Glutamatergic neuron (in vitro differentiated cells): ENCODE measurements at regions not wholly inside any gene's neighbourhood (a gene's known extent, or its start where the extent isn't known, plus 50 kb on each side); places are given as distances from the start of the nearest gene placed in this dataset.

Experiments
- DNase-seq: peaks from one replicate; pipeline ENCODE4 v3.0.0; 2022
- H3K27ac Mint-ChIP-seq: one replicate; pipeline ENCODE4 v1.8.0; 2020; ENCODE audit warnings: mild to moderate bottlenecking, mixed read lengths, inconsistent platforms; ENCODE audit not compliant: unreplicated experiment
- H3K27me3 Mint-ChIP-seq: one replicate; pipeline ENCODE4 v1.8.0; 2020; ENCODE audit warnings: mild to moderate bottlenecking, moderate library complexity, mixed read lengths, inconsistent platforms; ENCODE audit not compliant: unreplicated experiment
- H3K36me3 Mint-ChIP-seq: one replicate; pipeline ENCODE4 v1.8.0; 2020; ENCODE audit warnings: mild to moderate bottlenecking, mixed read lengths, inconsistent platforms; ENCODE audit not compliant: unreplicated experiment
- H3K4me1 Mint-ChIP-seq: one replicate; pipeline ENCODE4 v1.8.0; 2020; ENCODE audit warnings: mild to moderate bottlenecking, low read depth, mixed read lengths, inconsistent platforms; ENCODE audit not compliant: unreplicated experiment
- H3K4me3 Mint-ChIP-seq: one replicate; pipeline ENCODE4 v1.8.0; 2020; ENCODE audit warnings: mild to moderate bottlenecking, mixed read lengths, inconsistent platforms; ENCODE audit not compliant: unreplicated experiment
- H3K9me3 Mint-ChIP-seq: one replicate; pipeline ENCODE4 v1.8.0; 2020; ENCODE audit warnings: mild to moderate bottlenecking, moderate library complexity, mixed read lengths, inconsistent platforms; ENCODE audit not compliant: unreplicated experiment
- CTCF ChIP-seq: fragments of 200-600 bp; sonication (generic); IDR thresholded peaks from one replicate; pipeline ENCODE4 v1.5.0; 2021; ENCODE audit not compliant: partially characterized antibody, unreplicated experiment

GRCh38 chr21:24899138-24899537, 708.1 kb downstream of the MRPL39 start:
- Mint-ChIP-seq H3K9me3 (no peaks in the 10 kb centered on the region), H3K36me3 (no peaks in the 10 kb centered on the region), H3K27ac (no peak overlapping the region), H3K27me3 (no peaks in the 10 kb centered on the region), H3K4me3 (no peak overlapping the region), H3K4me1 (peaks cover 3% of the 10 kb centered on the region)
- DNase-seq, result no peak
- no peak for TF ChIP-seq CTCF

- peaks cover 3% of the 10 kb centered on the region for H3K4me1 Mint-ChIP-seq
- TF ChIP-seq CTCF, result no peak
- no peak overlapping the region for H3K27ac Mint-ChIP-seq
- H3K27me3 Mint-ChIP-seq, result no peaks in the 10 kb centered on the region
- no peaks in the 10 kb centered on the region for H3K36me3 Mint-ChIP-seq
- H3K4me3 Mint-ChIP-seq, result no peak overlapping the region
- DNase-seq, result no peak
- no peaks in the 10 kb centered on the region for H3K9me3 Mint-ChIP-seq
Observed at GRCh38 chr21:24897883-24898282, 709.4 kb downstream of the MRPL39 start.

GRCh38 chr21:24896735-24897124, 710.6 kb downstream of the MRPL39 start:
- H3K4me1 Mint-ChIP-seq, result peaks cover 3% of the 10 kb centered on the region
- H3K36me3 Mint-ChIP-seq, result no peaks in the 10 kb centered on the region
- no peak for DNase-seq
- no peak overlapping the region for H3K27ac Mint-ChIP-seq
- no peak for TF ChIP-seq CTCF
- H3K27me3 Mint-ChIP-seq, result no peaks in the 10 kb centered on the region
- H3K9me3 Mint-ChIP-seq, result no peaks in the 10 kb centered on the region
- H3K4me3 Mint-ChIP-seq, result no peak overlapping the region

- Mint-ChIP-seq H3K36me3 (no peaks in the 10 kb centered on the region), H3K27me3 (no peaks in the 10 kb centered on the region), H3K9me3 (no peaks in the 10 kb centered on the region), H3K4me3 (no peak overlapping the region), H3K27ac (no peak overlapping the region), H3K4me1 (peaks cover 3% of the 10 kb centered on the region)
- TF ChIP-seq CTCF, result peak; percentile 31
- no peak for DNase-seq
Observed at GRCh38 chr21:24895885-24896734, 711.2 kb downstream of the MRPL39 start.

- H3K4me1 Mint-ChIP-seq, result peaks cover 3% of the 10 kb centered on the region
- H3K27me3 Mint-ChIP-seq, result no peaks in the 10 kb centered on the region
- TF ChIP-seq CTCF, result no peak
- H3K9me3 Mint-ChIP-seq, result no peaks in the 10 kb centered on the region
- H3K4me3 Mint-ChIP-seq, result no peak overlapping the region
- no peak overlapping the region for H3K27ac Mint-ChIP-seq
- no peaks in the 10 kb centered on the region for H3K36me3 Mint-ChIP-seq
- DNase-seq, result no peak
Observed at GRCh38 chr21:24894324-24894723, 713.0 kb downstream of the MRPL39 start.
